ENCODE measurements at regions not wholly inside any gene's neighbourhood (a gene's known extent, or its start where the extent isn't known, plus 50 kb on each side); places are given as distances from the start of the nearest gene placed in this dataset.
A peak's percentile ranks its signal among the peaks of the same experiment; 100 is the strongest.
"Not testable (repeated sequence)": the region's sequence is repeated elsewhere in the genome, so short reads cannot be mapped to it uniquely, and the experiment has no call there.

DNA sequence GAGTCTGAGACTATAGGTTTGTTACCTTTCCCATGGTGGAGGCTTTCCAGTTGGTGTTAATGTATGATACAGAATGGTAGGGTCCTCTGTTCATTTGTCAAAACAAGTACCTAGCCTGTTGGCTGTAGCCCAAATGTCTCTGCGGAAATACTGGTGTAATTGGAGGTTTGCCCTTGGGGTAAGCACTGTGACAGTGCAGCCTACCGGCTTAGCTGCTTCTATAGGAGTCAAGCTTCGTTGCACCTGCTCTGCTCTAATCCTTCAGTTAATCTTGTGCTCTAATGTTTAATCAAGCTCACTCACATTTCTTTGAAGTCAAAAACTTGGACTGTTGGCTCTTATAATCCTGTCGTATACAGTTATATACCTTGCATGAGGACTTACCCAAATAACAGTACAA lies 203.4 kb downstream of the CCNG2 start:
- Histone ChIP-seq H3K27me3 (no peaks in the 10 kb centered on the region), H3K9me3 (no peaks in the 10 kb centered on the region), H3K36me3 (no peaks in the 10 kb centered on the region), H3K27ac (no peak overlapping the region), H3K4me3 (replicated peaks in 1 of 3) (no peak overlapping the region), H3K4me1 (peaks cover 0 to 7% of the 10 kb centered on the region in 2 donors)
- intact Hi-C loops (cut with DNase I), result no loop called here
- DNase-seq, result peak; percentile 48 to 58
- WGBS, 2 donors, result 30 to 39% methylated on average over 4 of the region's 4 CpGs
- TF ChIP-seq, protein P1, sequence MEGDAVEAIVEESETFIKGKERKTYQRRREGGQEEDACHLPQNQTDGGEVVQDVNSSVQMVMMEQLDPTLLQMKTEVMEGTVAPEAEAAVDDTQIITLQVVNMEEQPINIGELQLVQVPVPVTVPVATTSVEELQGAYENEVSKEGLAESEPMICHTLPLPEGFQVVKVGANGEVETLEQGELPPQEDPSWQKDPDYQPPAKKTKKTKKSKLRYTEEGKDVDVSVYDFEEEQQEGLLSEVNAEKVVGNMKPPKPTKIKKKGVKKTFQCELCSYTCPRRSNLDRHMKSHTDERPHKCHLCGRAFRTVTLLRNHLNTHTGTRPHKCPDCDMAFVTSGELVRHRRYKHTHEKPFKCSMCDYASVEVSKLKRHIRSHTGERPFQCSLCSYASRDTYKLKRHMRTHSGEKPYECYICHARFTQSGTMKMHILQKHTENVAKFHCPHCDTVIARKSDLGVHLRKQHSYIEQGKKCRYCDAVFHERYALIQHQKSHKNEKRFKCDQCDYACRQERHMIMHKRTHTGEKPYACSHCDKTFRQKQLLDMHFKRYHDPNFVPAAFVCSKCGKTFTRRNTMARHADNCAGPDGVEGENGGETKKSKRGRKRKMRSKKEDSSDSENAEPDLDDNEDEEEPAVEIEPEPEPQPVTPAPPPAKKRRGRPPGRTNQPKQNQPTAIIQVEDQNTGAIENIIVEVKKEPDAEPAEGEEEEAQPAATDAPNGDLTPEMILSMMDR (IDR thresholded peaks at IDR 0.05), result no peak
- no peak for TF ChIP-seq POLR2A (IDR thresholded peaks at IDR 0.05)

- H3K4me3 ChIP-seq (replicated peaks in 1 of 3); intact Hi-C loops (cut with DNase I); H3K27ac ChIP-seq; H3K27me3 ChIP-seq; H3K9me3 ChIP-seq; H3K4me1 ChIP-seq; DNase-seq; H3K36me3 ChIP-seq: not testable (repeated sequence)
- 39 to 79% methylated on average over 3 of the region's 4 CpGs for WGBS, 2 donors
- TF ChIP-seq, protein P1 (IDR thresholded peaks at IDR 0.05), result peak in 3 of 6 experiments; percentile 27 to 33 (median 33)
These were observed 209.9 kb downstream of the CCNG2 start for GRCh38 chr4:77366876-77367275.

- Histone ChIP-seq H3K27ac (no peak overlapping the region), H3K4me3 (replicated peaks in 1 of 3) (no peak overlapping the region), H3K27me3 (no peaks in the 10 kb centered on the region), H3K4me1 (no peaks in the 10 kb centered on the region), H3K9me3 (no peaks in the 10 kb centered on the region), H3K36me3 (no peaks in the 10 kb centered on the region)
- WGBS, 2 donors, result 21 to 33% methylated on average over 4 of the region's 4 CpGs
- no peak for TF ChIP-seq POLR2A (IDR thresholded peaks at IDR 0.05)
- TF ChIP-seq, protein P1 (IDR thresholded peaks at IDR 0.05), result no peak
- intact Hi-C loops (cut with DNase I), result no loop called here
- peak in 1 of 2 donors; percentile 15 for DNase-seq
These were observed 210.6 kb downstream of the CCNG2 start for GRCh38 chr4:77367638-77368037.

GRCh38 chr4:77372375-77372774 lies 215.4 kb downstream of the CCNG2 start:
- Histone ChIP-seq H3K9me3 (no peaks in the 10 kb centered on the region), H3K4me1 (no peaks in the 10 kb centered on the region), H3K27ac (no peak overlapping the region), H3K4me3 (replicated peaks in 1 of 3) (no peak overlapping the region), H3K27me3 (no peaks in the 10 kb centered on the region), H3K36me3 (no peaks in the 10 kb centered on the region)
- intact Hi-C loops (cut with DNase I), result no loop called here
- WGBS, 2 donors, result 87 to 90% methylated on average over 3 of the region's 3 CpGs
- TF ChIP-seq POLR2A (IDR thresholded peaks at IDR 0.05), result no peak
- TF ChIP-seq, protein P1 (IDR thresholded peaks at IDR 0.05), result no peak
- DNase-seq, result no peak

- Histone ChIP-seq H3K27me3 (no peaks in the 10 kb centered on the region), H3K9me3 (no peaks in the 10 kb centered on the region), H3K4me3 (replicated peaks in 1 of 3) (no peak overlapping the region), H3K36me3 (no peaks in the 10 kb centered on the region), H3K4me1 (no peaks in the 10 kb centered on the region), H3K27ac (no peak overlapping the region)
- DNase-seq, result no peak
- intact Hi-C loops (cut with DNase I), result no loop called here
- 76 to 89% methylated on average over 2 of the region's 2 CpGs for WGBS, 2 donors
- TF ChIP-seq POLR2A (IDR thresholded peaks at IDR 0.05), result no peak
- TF ChIP-seq, protein P1 (IDR thresholded peaks at IDR 0.05), result no peak
These were observed 219.0 kb downstream of the CCNG2 start for GRCh38 chr4:77375866-77376607.

Measured in thyroid gland (tissue), 4 donors.